PC-3 (cell line): ENCODE measurements at regions not wholly inside any gene's neighbourhood (a gene's known extent, or its start where the extent isn't known, plus 50 kb on each side); places are given as distances from the start of the nearest gene placed in this dataset.

Experiments used
- ATAC-seq: fragments of 200-7000 bp; cut with Tn5 transposase; 2 replicates; pipeline ENCODE4 v1.9.1; 2020; ENCODE audit warnings: mild to moderate bottlenecking, moderate library complexity
- BruUV-seq: library from RNA; stranded (reverse); fragments of 400-500 nt; replicated peaks from 2 replicates; lab custom pipeline; 2021; lab: Mats Ljungman, UMichigan
- CTCF ChIA-PET: fragments of 300-600 bp; sonication (Branson Sonifier 250); formaldehyde crosslinking; loops from one replicate; lab custom pipeline; 2022; ENCODE audit warnings: antibody characterized with exemption; lab: Charles Lee
- POLR2A ChIA-PET: fragments of 300-600 bp; sonication (Branson Sonifier 250); formaldehyde crosslinking; loops from one replicate; lab custom pipeline; 2022; ENCODE audit warnings: antibody characterized with exemption; ENCODE audit not compliant: unreplicated experiment; lab: Charles Lee
- DNase-seq: peaks from one replicate; pipeline ENCODE4 v3.0.0-alpha.2; 2015
- H2AFZ ChIP-seq: fragments of 300-600 bp; sonication (generic); 2 replicates; pipeline ENCODE4 v1.6.0; 2016; ENCODE audit warnings: antibody characterized with exemption, low read length
- H3F3A ChIP-seq: fragments of 300-600 bp; sonication (generic); one replicate; pipeline ENCODE4 v1.6.0; 2017; ENCODE audit warnings: antibody characterized with exemption, low read length, control low read depth, mild to moderate bottlenecking; ENCODE audit not compliant: unreplicated experiment
- H3K27ac ChIP-seq: fragments of 300-600 bp; sonication (generic); 2 replicates; pipeline ENCODE4 v1.5.1; 2016; ENCODE audit warnings: mild to moderate bottlenecking, low read length
- H3K27me3 ChIP-seq: fragments of 300-600 bp; sonication (generic); 2 replicates; pipeline ENCODE4 v1.6.1; 2016; ENCODE audit warnings: low read length, mixed read lengths
- H3K36me3 ChIP-seq: fragments of 300-600 bp; sonication (generic); 2 replicates; pipeline ENCODE4 v1.6.1; 2016; ENCODE audit warnings: low read depth, mixed run types, low read length, mixed read lengths
- H3K4me1 ChIP-seq: fragments of 300-600 bp; sonication (generic); 2 replicates; pipeline ENCODE4 v1.5.1; 2016; ENCODE audit warnings: low read length; ENCODE audit not compliant: insufficient read depth
- H3K4me2 ChIP-seq: fragments of 300-600 bp; sonication (generic); 2 replicates; pipeline ENCODE4 v1.6.0; 2016; ENCODE audit warnings: low read length
- H3K4me3 ChIP-seq: fragments of 300-600 bp; sonication (generic); 2 replicates; pipeline ENCODE4 v1.5.1; 2016; ENCODE audit warnings: mild to moderate bottlenecking, low read length, mixed read lengths
- H3K79me2 ChIP-seq: fragments of 300-600 bp; sonication (generic); 2 replicates; pipeline ENCODE4 v1.6.1; 2017; ENCODE audit warnings: low read length, mixed read lengths
- H3K9ac ChIP-seq: fragments of 300-600 bp; sonication (generic); 2 replicates; pipeline ENCODE4 v1.6.0; 2016; ENCODE audit warnings: mild to moderate bottlenecking, low read length
- H3K9me2 ChIP-seq: fragments of 300-600 bp; sonication (generic); replicated peaks from 2 replicates; pipeline ENCODE4 v1.6.1; 2016; ENCODE audit warnings: mixed run types, low read length, mixed read lengths
- H3K9me3 ChIP-seq: fragments of 300-600 bp; sonication (generic); 2 replicates; pipeline ENCODE4 v1.6.1; 2016; ENCODE audit warnings: low read length, mixed read lengths
- H4K20me1 ChIP-seq: fragments of 300-600 bp; sonication (generic); 2 replicates; pipeline ENCODE4 v1.6.1; 2016; ENCODE audit warnings: low read length, mixed read lengths
- CTCF ChIP-seq: fragments of 300-600 bp; sonication (generic); conservative IDR thresholded peaks from 2 replicates; pipeline ENCODE4 v1.5.1; 2017; ENCODE audit warnings: antibody characterized with exemption, low read depth, mild to moderate bottlenecking, low read length
- EZH2 ChIP-seq: fragments of 300-600 bp; sonication (generic); IDR thresholded peaks from one replicate; pipeline ENCODE4 v1.6.1; 2017; ENCODE audit warnings: antibody characterized with exemption, mild to moderate bottlenecking, low read length; ENCODE audit not compliant: unreplicated experiment
- EZH2phosphoT487 ChIP-seq: fragments of 300-600 bp; sonication (generic); IDR thresholded peaks from 2 replicates; pipeline ENCODE4 v1.6.1; 2018; ENCODE audit warnings: mild to moderate bottlenecking, antibody characterized with exemption, low read length, borderline replicate concordance
- intact Hi-C: fragments of 100-400 bp; cut with micrococcal nuclease; formaldehyde crosslinking; loops from 2 replicates; pipeline ENCODE4 v1.9.0; 2023

DNA sequence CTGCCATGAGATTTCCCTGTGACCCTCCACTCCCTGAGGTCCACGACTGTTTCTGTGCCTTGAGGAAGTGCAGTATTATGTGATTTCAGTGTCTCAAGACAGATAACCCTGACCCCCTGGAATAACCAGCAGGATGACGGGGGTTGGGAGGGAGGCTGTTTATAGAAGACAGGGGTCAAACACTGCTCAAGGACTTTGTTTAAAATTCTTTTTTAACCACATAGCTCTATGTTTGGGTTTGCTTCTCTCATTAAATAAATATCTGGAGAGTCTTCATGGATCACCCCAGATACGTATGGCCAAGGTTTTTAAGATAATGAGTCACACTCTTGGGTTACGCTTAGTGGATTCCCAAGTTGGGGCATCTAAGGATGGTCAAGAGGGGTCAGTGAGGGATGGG is 523.8 kb upstream of the TNP1 start:
- Histone ChIP-seq H3K27ac (no peak overlapping the region), H2AFZ (no peak overlapping the region), H3K9ac (no peak overlapping the region), H3F3A (no peaks in the 10 kb centered on the region), H3K79me2 (no peaks in the 10 kb centered on the region), H3K27me3 (no peaks in the 10 kb centered on the region), H3K4me2 (no peak overlapping the region), H4K20me1 (no peaks in the 10 kb centered on the region), H3K4me1 (peaks cover 8% of the 10 kb centered on the region), H3K4me3 (no peak overlapping the region), H3K36me3 (no peaks in the 10 kb centered on the region), H3K9me2 (no peaks in the 10 kb centered on the region), H3K9me3 (no peaks in the 10 kb centered on the region)
- no peak for DNase-seq
- TF ChIP-seq EZH2phosphoT487 = no peak
- no peak for TF ChIP-seq CTCF
- no peak for TF ChIP-seq EZH2
- intact Hi-C loops = no loop called here
- CTCF ChIA-PET = no interaction called here
- no TSS peak for BruUV-seq
- POLR2A ChIA-PET = no interaction called here
- no peak for ATAC-seq

GRCh38 chr2:217382794-217383193 is 522.9 kb upstream of the TNP1 start:
- intact Hi-C loops = no loop called here
- H3K27me3 ChIP-seq = no peaks in the 10 kb centered on the region
- ChIA-PET POLR2A (no interaction called here), CTCF (no interaction called here)
- no peak overlapping the region for H3K4me3 ChIP-seq
- no peak for TF ChIP-seq EZH2phosphoT487
- TF ChIP-seq CTCF = no peak
- no peak for TF ChIP-seq EZH2
- no peak overlapping the region for H3K27ac ChIP-seq
- H2AFZ ChIP-seq = no peak overlapping the region
- H3K79me2 ChIP-seq = no peaks in the 10 kb centered on the region
- no peaks in the 10 kb centered on the region for H3K9me3 ChIP-seq
- ATAC-seq (no peak), DNase-seq (no peak)
- no peak overlapping the region for H3K9ac ChIP-seq
- H3F3A ChIP-seq = no peaks in the 10 kb centered on the region
- no peaks in the 10 kb centered on the region for H3K36me3 ChIP-seq
- peaks cover 4% of the 10 kb centered on the region for H3K4me1 ChIP-seq
- BruUV-seq = no TSS peak
- H3K4me2 ChIP-seq = no peak overlapping the region
- H3K9me2 ChIP-seq = no peaks in the 10 kb centered on the region
- H4K20me1 ChIP-seq = no peaks in the 10 kb centered on the region

DNA sequence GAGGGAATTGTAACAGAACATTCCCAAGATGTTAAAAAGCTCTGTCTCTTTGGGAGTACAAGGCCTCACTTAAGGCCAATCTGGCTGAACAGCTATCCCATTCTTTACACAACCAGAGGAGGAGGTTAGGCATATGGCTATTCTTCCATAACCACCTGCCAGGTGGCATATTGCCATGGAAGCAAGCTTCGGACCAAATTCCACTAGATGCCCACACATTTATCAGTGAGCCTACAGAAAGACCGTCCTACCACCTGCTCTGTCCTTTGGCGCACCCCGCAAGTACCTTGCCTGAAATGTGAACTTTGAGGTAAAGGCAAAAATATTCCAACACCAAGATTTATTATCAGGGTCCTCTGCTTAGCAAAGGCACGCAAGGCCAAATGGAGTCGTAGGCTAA is 519.9 kb upstream of the TNP1 start:
- POLR2A ChIA-PET = no interaction called here
- no peaks in the 10 kb centered on the region for H3K9me3 ChIP-seq
- H3K27ac ChIP-seq = no peak overlapping the region
- no peak overlapping the region for H2AFZ ChIP-seq
- H3K9ac ChIP-seq = no peak overlapping the region
- no peak overlapping the region for H3K4me3 ChIP-seq
- no TSS peak for BruUV-seq
- intact Hi-C loops = no loop called here
- H3K9me2 ChIP-seq = no peaks in the 10 kb centered on the region
- CTCF ChIA-PET = no interaction called here
- H3K27me3 ChIP-seq = no peaks in the 10 kb centered on the region
- no peak for DNase-seq
- no peaks in the 10 kb centered on the region for H3F3A ChIP-seq
- no peak overlapping the region for H3K4me2 ChIP-seq
- no peaks in the 10 kb centered on the region for H3K4me1 ChIP-seq
- H4K20me1 ChIP-seq = no peaks in the 10 kb centered on the region
- H3K36me3 ChIP-seq = no peaks in the 10 kb centered on the region
- TF ChIP-seq CTCF = no peak
- TF ChIP-seq EZH2 = no peak
- no peak for TF ChIP-seq EZH2phosphoT487
- no peak for ATAC-seq
- no peaks in the 10 kb centered on the region for H3K79me2 ChIP-seq
